ENCODE measurements at regions not wholly inside any gene's neighbourhood (a gene's known extent, or its start where the extent isn't known, plus 50 kb on each side); places are given as distances from the start of the nearest gene placed in this dataset.
"Not testable (repeated sequence)": the region's sequence is repeated elsewhere in the genome, so short reads cannot be mapped to it uniquely, and the experiment has no call there.

DNA sequence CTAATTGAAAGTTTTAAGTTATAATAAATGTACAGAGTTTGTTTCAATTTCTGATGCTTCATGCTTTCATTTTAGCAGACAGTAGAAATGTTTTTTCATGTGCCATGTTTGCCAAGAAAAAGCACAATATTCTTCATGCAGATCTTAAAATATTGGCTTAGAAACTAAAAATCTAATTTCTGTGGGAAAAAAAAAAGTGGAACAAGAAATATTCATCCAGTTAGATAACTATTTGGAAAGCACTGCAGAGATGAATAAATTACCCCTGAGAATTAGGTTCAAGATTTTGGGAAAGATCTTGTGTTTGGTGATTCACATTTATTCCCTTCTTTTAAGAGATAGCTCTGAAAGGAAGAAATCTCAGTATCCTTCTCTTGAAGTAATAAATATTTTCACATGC, 912.5 kb downstream of the C4orf33 start:
- H3K4me2 ChIP-seq (replicated peaks; ENCODE audit: extremely low read depth, low read length, poor library complexity, severe bottlenecking) = no peak overlapping the region
- no peak overlapping the region for H3K4me3 ChIP-seq (replicated peaks in 1 of 3; ENCODE audit: low read depth in 2 of 3, low read length in 3 of 3)
- H3K27ac ChIP-seq (ENCODE audit: low read depth in 1 of 2, low read length in 2 of 2) = no peak overlapping the region
- H3K79me2 ChIP-seq (ENCODE audit: insufficient read depth, low read length) = no peaks in the 10 kb centered on the region
- H3K9me3 Mint-ChIP-seq = peaks cover 0 to 6% (median 2%) of the 10 kb centered on the region in 7 donors
- no peaks in the 10 kb centered on the region for H3K4me1 Mint-ChIP-seq
- no peaks in the 10 kb centered on the region for H3K36me3 ChIP-seq (replicated peaks in 1 of 2; ENCODE audit: control insufficient read depth in 1 of 2, insufficient read depth in 2 of 2, low read length in 2 of 2)
- no peak overlapping the region for H3K4me3 Mint-ChIP-seq
- no peak for TF ChIP-seq CTCF (IDR thresholded peaks at IDR 0.05)
- H3K27me3 Mint-ChIP-seq (ENCODE audit: low read depth in 3 of 3) = no peaks in the 10 kb centered on the region
- H4K20me1 ChIP-seq (ENCODE audit: insufficient read depth, low read length) = no peaks in the 10 kb centered on the region
- H3K9me3 ChIP-seq (replicated peaks in 1 of 2; ENCODE audit: control insufficient read depth in 1 of 2, insufficient read depth in 1 of 2, low read length in 2 of 2) = peaks cover 0 to 7% of the 10 kb centered on the region in 2 donors
- no peaks in the 10 kb centered on the region for H3K36me3 Mint-ChIP-seq
- H3K27ac Mint-ChIP-seq = no peak overlapping the region
- no peak overlapping the region for H3K9ac ChIP-seq (ENCODE audit: insufficient read depth, low read length, poor library complexity, severe bottlenecking)
- H3K4me1 ChIP-seq (ENCODE audit: control insufficient read depth in 1 of 2, insufficient read depth in 2 of 2, low read length in 2 of 2) = no peaks in the 10 kb centered on the region
- no peaks in the 10 kb centered on the region for H3K27me3 ChIP-seq (ENCODE audit: control insufficient read depth in 2 of 2, insufficient read depth in 2 of 2, low read length in 2 of 2)
- H2AFZ ChIP-seq (ENCODE audit: insufficient read depth, low read depth, low read length, poor library complexity, severe bottlenecking) = no peak overlapping the region
- DNase-seq = no peak
- intact Hi-C loops (cut with micrococcal nuclease) = no loop called here

DNA sequence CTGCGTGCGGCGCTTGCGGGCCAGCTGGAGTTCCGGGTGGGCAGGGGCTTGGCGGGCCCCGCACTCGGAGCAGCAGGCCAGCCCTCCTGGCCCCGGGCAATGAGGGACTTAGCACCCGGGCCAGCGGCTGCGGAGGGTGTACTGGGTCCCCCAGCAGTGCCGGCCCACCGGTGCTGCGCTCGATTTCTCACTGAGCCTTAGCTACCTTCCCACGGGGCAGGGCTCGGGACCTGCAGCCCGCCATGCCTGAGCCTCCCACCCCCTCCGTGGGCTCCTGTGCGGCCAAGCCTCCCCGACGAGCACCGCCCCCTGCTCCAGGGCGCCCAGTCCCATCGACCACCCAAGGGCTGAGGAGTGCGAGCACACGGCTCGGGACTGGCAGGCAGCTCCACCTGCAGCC, 916.9 kb downstream of the C4orf33 start:
- H3K36me3 ChIP-seq (replicated peaks in 1 of 2; ENCODE audit: control insufficient read depth in 1 of 2, insufficient read depth in 2 of 2, low read length in 2 of 2); H3K79me2 ChIP-seq (ENCODE audit: insufficient read depth, low read length); intact Hi-C loops (cut with micrococcal nuclease); H4K20me1 ChIP-seq (ENCODE audit: insufficient read depth, low read length); H2AFZ ChIP-seq (ENCODE audit: insufficient read depth, low read depth, low read length, poor library complexity, severe bottlenecking); H3K27me3 Mint-ChIP-seq (ENCODE audit: low read depth in 3 of 3); H3K4me3 Mint-ChIP-seq; H3K36me3 Mint-ChIP-seq; H3K4me1 ChIP-seq (ENCODE audit: control insufficient read depth in 1 of 2, insufficient read depth in 2 of 2, low read length in 2 of 2); H3K9ac ChIP-seq (ENCODE audit: insufficient read depth, low read length, poor library complexity, severe bottlenecking); DNase-seq; H3K9me3 ChIP-seq (replicated peaks in 1 of 2; ENCODE audit: control insufficient read depth in 1 of 2, insufficient read depth in 1 of 2, low read length in 2 of 2); H3K27me3 ChIP-seq (ENCODE audit: control insufficient read depth in 2 of 2, insufficient read depth in 2 of 2, low read length in 2 of 2); H3K27ac Mint-ChIP-seq; H3K4me3 ChIP-seq (replicated peaks in 1 of 3; ENCODE audit: low read depth in 2 of 3, low read length in 3 of 3); H3K27ac ChIP-seq (ENCODE audit: low read depth in 1 of 2, low read length in 2 of 2); H3K4me2 ChIP-seq (replicated peaks; ENCODE audit: extremely low read depth, low read length, poor library complexity, severe bottlenecking); H3K4me1 Mint-ChIP-seq: not testable (repeated sequence)
- H3K9me3 Mint-ChIP-seq = peaks cover 2 to 12% (median 5%) of the 10 kb centered on the region in 7 donors
- WGBS (ENCODE audit: insufficient coverage) = 98% methylated on average over 28 of the region's 29 CpGs
